Mammary epithelial cell (primary cell): ENCODE measurements at regions not wholly inside any gene's neighbourhood (a gene's known extent, or its start where the extent isn't known, plus 50 kb on each side); places are given as distances from the start of the nearest gene placed in this dataset.

Experiments used
- CTCF ChIP-seq, 2 donors: IDR thresholded peaks in 1 of 2; conservative IDR thresholded peaks in 1 of 2; 2 replicates each; pipeline ENCODE4 v1.5.1; 2011 to 2012; ENCODE audit warnings: inconsistent platforms in 2 of 2, low read length in 2 of 2, mild to moderate bottlenecking in 2 of 2, control low read depth in 1 of 2, low read depth in 1 of 2; ENCODE audit not compliant: insufficient read depth in 1 of 2; ENCODE audit errors: extremely low read depth in 1 of 2
- EZH2 ChIP-seq: IDR thresholded peaks from 2 replicates; pipeline ENCODE4 v1.6.1; 2012; ENCODE audit warnings: low read length, inconsistent platforms, borderline replicate concordance

GRCh38 chr21:26756491-26757159, 88.6 kb downstream of the ADAMTS1 start:
- no peak for TF ChIP-seq CTCF (conservative IDR thresholded peaks at IDR 0.05 in 1 of 2, IDR thresholded peaks at IDR 0.05 in 1 of 2; ENCODE audit: extremely low read depth in 1 of 2, insufficient read depth in 1 of 2, low read depth in 1 of 2, low read length in 2 of 2)
- TF ChIP-seq EZH2 = no peak
